IMR-90 (cell line): ENCODE measurements at regions not wholly inside any gene's neighbourhood (a gene's known extent, or its start where the extent isn't known, plus 50 kb on each side); places are given as distances from the start of the nearest gene placed in this dataset.

ENCODE experiments used
- ATAC-seq: fragments of 200-7000 bp; cut with Tn5 transposase; 2 replicates; pipeline ENCODE4 v1.9.1; 2020; ENCODE audit warnings: low read depth, mild to moderate bottlenecking, moderate library complexity
- BruUV-seq: library from RNA; stranded (reverse); fragments of 400-500 nt; replicated peaks from 2 replicates; lab custom pipeline; 2021; lab: Mats Ljungman, UMichigan
- CTCF ChIA-PET: fragments of 300-600 bp; formaldehyde crosslinking; extraction: SDS; loops from one replicate; lab custom pipeline; 2021; ENCODE audit warnings: antibody characterized with exemption; lab: Yijun Ruan, JAX
- POLR2A ChIA-PET: fragments of 300-600 bp; sonication (Branson Sonifier 250); formaldehyde crosslinking; loops from one replicate; lab custom pipeline; 2022; ENCODE audit warnings: antibody characterized with exemption; ENCODE audit not compliant: unreplicated experiment; lab: Charles Lee
- DNase-seq: peaks from one replicate; pipeline ENCODE4 v3.0.0; 2013
- H2AFZ ChIP-seq: replicated peaks from 2 replicates; pipeline ENCODE3; 2013; ENCODE audit warnings: low read length, mild to moderate bottlenecking; ENCODE audit not compliant: poor library complexity
- H2AK5ac ChIP-seq: 2 replicates; pipeline ENCODE4 v1.6.1; 2013; ENCODE audit warnings: low read depth, low read length, inconsistent platforms
- H2AK9ac ChIP-seq: replicated peaks from 2 replicates; pipeline ENCODE3; 2013; ENCODE audit warnings: mild to moderate bottlenecking, low read depth, low read length, moderate library complexity; ENCODE audit not compliant: poor library complexity
- H2BK120ac ChIP-seq: 2 replicates; pipeline ENCODE4 v1.6.1; 2013; ENCODE audit warnings: low read depth, low read length, inconsistent platforms
- H2BK15ac ChIP-seq: 3 replicates; pipeline ENCODE4 v1.6.1; 2013; ENCODE audit warnings: low read depth, low read length, inconsistent platforms
- H2BK20ac ChIP-seq: 2 replicates; pipeline ENCODE4 v1.6.1; 2013; ENCODE audit warnings: low read depth, mild to moderate bottlenecking, inconsistent platforms, low read length, moderate library complexity
- H2BK5ac ChIP-seq: 2 replicates; pipeline ENCODE4 v1.6.1; 2013; ENCODE audit warnings: mild to moderate bottlenecking, low read depth, low read length, inconsistent platforms; ENCODE audit not compliant: poor library complexity, severe bottlenecking
- H3K14ac ChIP-seq: replicated peaks from 2 replicates; pipeline ENCODE4 v1.6.1; 2013; ENCODE audit warnings: low read depth, low read length, inconsistent platforms
- H3K18ac ChIP-seq: 2 replicates; pipeline ENCODE4 v1.6.1; 2013; ENCODE audit warnings: low read depth, low read length, control low read depth
- H3K23ac ChIP-seq: 2 replicates; pipeline ENCODE4 v1.6.1; 2013; ENCODE audit warnings: low read depth, low read length, inconsistent platforms
- H3K27ac ChIP-seq: 2 replicates; pipeline ENCODE4 v1.5.1; 2013; ENCODE audit warnings: mild to moderate bottlenecking, control low read depth, low read length; ENCODE audit not compliant: insufficient read depth
- H3K27me3 ChIP-seq: 2 replicates; pipeline ENCODE4 v1.6.1; 2013; ENCODE audit warnings: low read length; ENCODE audit not compliant: control insufficient read depth, insufficient read depth
- H3K36me3 ChIP-seq: 2 replicates; pipeline ENCODE4 v1.6.1; 2013; ENCODE audit warnings: low read length, mixed read lengths; ENCODE audit not compliant: control insufficient read depth, insufficient read depth
- H3K4ac ChIP-seq: 2 replicates; pipeline ENCODE4 v1.6.1; 2013; ENCODE audit warnings: low read depth, low read length, inconsistent platforms
- H3K4me1 ChIP-seq: 2 replicates; pipeline ENCODE4 v1.6.1; 2013; ENCODE audit warnings: low read length, mixed read lengths; ENCODE audit not compliant: control insufficient read depth, insufficient read depth
- H3K4me2 ChIP-seq: 2 replicates; pipeline ENCODE4 v1.6.1; 2013; ENCODE audit warnings: low read depth, mild to moderate bottlenecking, control low read depth, low read length, moderate library complexity
- H3K4me3 ChIP-seq: 2 replicates; pipeline ENCODE4 v1.5.1; 2013; ENCODE audit warnings: low read depth, mild to moderate bottlenecking, control low read depth, low read length, moderate library complexity; ENCODE audit not compliant: insufficient read depth
- H3K56ac ChIP-seq: 2 replicates; pipeline ENCODE4 v1.6.1; 2013; ENCODE audit warnings: low read length, inconsistent platforms; ENCODE audit not compliant: insufficient read depth; ENCODE audit errors: extremely low read depth
- H3K79me1 ChIP-seq, 2 experiments: 2 replicates each; pipeline ENCODE4 v1.6.1; 2013; ENCODE audit warnings: low read length in 2 of 2, inconsistent platforms in 1 of 2, low read depth in 1 of 2
- H3K9ac ChIP-seq: 2 replicates; pipeline ENCODE4 v1.6.1; 2013; ENCODE audit warnings: low read depth, low read length, control low read depth
- H3K9me1 ChIP-seq: 2 replicates; pipeline ENCODE4 v1.6.1; 2013; ENCODE audit warnings: low read length, inconsistent platforms; ENCODE audit not compliant: insufficient read depth
- H3K9me3 ChIP-seq: 2 replicates; pipeline ENCODE4 v1.6.1; 2013; ENCODE audit warnings: low read length; ENCODE audit not compliant: control insufficient read depth, insufficient read depth
- H4K20me1 ChIP-seq: 2 replicates; pipeline ENCODE4 v1.6.1; 2013; ENCODE audit warnings: low read length, inconsistent platforms; ENCODE audit not compliant: insufficient read depth
- H4K5ac ChIP-seq: 2 replicates; pipeline ENCODE4 v1.6.1; 2013; ENCODE audit warnings: mild to moderate bottlenecking, low read depth, low read length, control low read depth
- H4K8ac ChIP-seq, 2 experiments: 2 replicates each; pipeline ENCODE4 v1.6.1; 2013; ENCODE audit warnings: low read depth in 2 of 2, low read length in 2 of 2, control low read depth in 1 of 2, inconsistent platforms in 1 of 2
- H4K91ac ChIP-seq: 2 replicates; pipeline ENCODE4 v1.6.1; 2013; ENCODE audit warnings: low read depth, low read length, inconsistent platforms; ENCODE audit not compliant: insufficient read depth
- FOS ChIP-seq: fragments of 150-350 bp; IDR thresholded peaks from 2 replicates; pipeline ENCODE4 v1.6.1; 2016; ENCODE audit warnings: low read depth, low read length
- MAFK ChIP-seq: IDR thresholded peaks from 2 replicates; pipeline ENCODE4 v1.6.1; 2012; ENCODE audit warnings: low read depth, low read length, improper control_type of control experiment
- MAZ ChIP-seq: IDR thresholded peaks from 2 replicates; pipeline ENCODE4 v1.6.1; 2012; ENCODE audit warnings: low read depth, mild to moderate bottlenecking, low read length, improper control_type of control experiment, moderate library complexity, borderline replicate concordance
- WGBS, 2 experiments: methylation state at CpG; one replicate each; pipeline versions ENCODE4 v1.1.5 to v1.1.7; 2013; ENCODE audit warnings: missing lambda C conversion rate in 2 of 2; ENCODE audit not compliant: insufficient read length in 1 of 2; ENCODE audit errors: extremely low coverage in 2 of 2; 5-methylcytosine and 5-hydroxymethylcytosine counted together
- dilution Hi-C: fragments of 300-500 bp; cut with HindIII; formaldehyde crosslinking; loops from one replicate; pipeline ENCODE4 v1.14.3; 2018; ENCODE audit warnings: low sequenced_read_pairs; ENCODE audit not compliant: unreplicated experiment
- in situ Hi-C: fragments of 300-500 bp; cut with MboI; formaldehyde crosslinking; loops from 3 replicates; pipeline ENCODE4 v1.14.3; 2019; ENCODE audit warnings: low sequenced_read_pairs, inconsistent platforms, mixed read lengths
- intact Hi-C: fragments of 100-400 bp; cut with micrococcal nuclease; formaldehyde crosslinking; loops from 2 replicates; pipeline ENCODE4 v1.10.0; 2022

GRCh38 chr14:80135305-80136088 is 75.8 kb downstream of the DIO2 start:
- H3K9me3 ChIP-seq, result peaks cover 1% of the 10 kb centered on the region; the same call in 1 of the 2 replicates
- no peak overlapping the region for H2AK5ac ChIP-seq
- H4K91ac ChIP-seq, result no peak overlapping the region
- ChIA-PET POLR2A (no interaction called here), CTCF (no interaction called here)
- H2BK20ac ChIP-seq, result no peak overlapping the region
- dilution Hi-C loops (no loop called here), in situ Hi-C loops (no loop called here), intact Hi-C loops (no loop called here)
- H3K36me3 ChIP-seq, result no peaks in the 10 kb centered on the region
- no peak overlapping the region for H3K14ac ChIP-seq
- no peak overlapping the region for H4K5ac ChIP-seq
- no peak overlapping the region for H2AK9ac ChIP-seq
- no peaks in the 10 kb centered on the region for H3K79me1 ChIP-seq
- no peaks in the 10 kb centered on the region for H4K20me1 ChIP-seq
- DNase-seq (no peak), ATAC-seq (no peak)
- no peak overlapping the region for H4K8ac ChIP-seq
- no TSS peak for BruUV-seq
- H3K4ac ChIP-seq, result no peak overlapping the region
- H2AFZ ChIP-seq, result no peak overlapping the region
- no peak overlapping the region for H3K9ac ChIP-seq
- H3K4me2 ChIP-seq, result no peak overlapping the region
- no peaks in the 10 kb centered on the region for H3K27me3 ChIP-seq
- no peak overlapping the region for H3K56ac ChIP-seq
- H3K4me1 ChIP-seq, result no peaks in the 10 kb centered on the region
- H3K27ac ChIP-seq, result no peak overlapping the region
- H3K23ac ChIP-seq, result no peak overlapping the region
- WGBS, 2 experiments, result no CpG with 5 or more reads among the region's 3 CpGs
- no peak overlapping the region for H2BK5ac ChIP-seq
- H3K4me3 ChIP-seq, result no peak overlapping the region
- no peak overlapping the region for H2BK120ac ChIP-seq
- no peak overlapping the region for H2BK15ac ChIP-seq
- TF ChIP-seq FOS (no peak), MAFK (no peak), MAZ (no peak)
- no peaks in the 10 kb centered on the region for H3K9me1 ChIP-seq
- H3K18ac ChIP-seq, result no peak overlapping the region
